ENCODE measurements at regions not wholly inside any gene's neighbourhood (a gene's known extent, or its start where the extent isn't known, plus 50 kb on each side); places are given as distances from the start of the nearest gene placed in this dataset.

- DNase-seq: no peak
Observed at GRCh38 chr12:124442772-124443445, 124.5 kb downstream of the NCOR2 start.

- DNase-seq: no peak
Observed at GRCh38 chr12:124442281-124442680, 125.1 kb downstream of the NCOR2 start.

- no peak for DNase-seq
Observed at GRCh38 chr12:124441443-124442194, 125.8 kb downstream of the NCOR2 start.

GRCh38 chr12:124440841-124441381 is 126.5 kb downstream of the NCOR2 start:
- no peak for DNase-seq

GRCh38 chr12:124440031-124440626 is 127.3 kb downstream of the NCOR2 start:
- DNase-seq: no peak

GRCh38 chr12:124438437-124439056 is 128.9 kb downstream of the NCOR2 start:
- no peak for DNase-seq

GRCh38 chr12:124437617-124438436 is 129.6 kb downstream of the NCOR2 start:
- no peak for DNase-seq

GRCh38 chr12:124437121-124437520 is 130.3 kb downstream of the NCOR2 start:
- DNase-seq: no peak

GRCh38 chr12:124436366-124436765 is 131.0 kb downstream of the NCOR2 start:
- no peak for DNase-seq

GRCh38 chr12:124435806-124436345 is 131.5 kb downstream of the NCOR2 start:
- no peak for DNase-seq

GRCh38 chr12:124434951-124435805 is 132.2 kb downstream of the NCOR2 start:
- no peak for DNase-seq

- no peak for DNase-seq
Observed at GRCh38 chr12:124434354-124434753, 133.1 kb downstream of the NCOR2 start.

GRCh38 chr12:124433879-124434278 is 133.5 kb downstream of the NCOR2 start:
- DNase-seq: no peak

- no peak for DNase-seq
Observed at GRCh38 chr12:124433147-124433874, 134.1 kb downstream of the NCOR2 start.

GRCh38 chr12:124432376-124432775 is 135.0 kb downstream of the NCOR2 start:
- DNase-seq: no peak

GRCh38 chr12:124431971-124432370 is 135.4 kb downstream of the NCOR2 start:
- no peak for DNase-seq

GRCh38 chr12:124430491-124430890 is 135.6 kb downstream of the RFLNA start:
- no peak for DNase-seq

- DNase-seq: no peak
Observed at GRCh38 chr12:124429535-124429934, 134.6 kb downstream of the RFLNA start.

GRCh38 chr12:124428792-124429281 is 133.9 kb downstream of the RFLNA start:
- no peak for DNase-seq

GRCh38 chr12:124428136-124428791 is 133.4 kb downstream of the RFLNA start:
- DNase-seq: no peak
